ENCODE measurements at regions not wholly inside any gene's neighbourhood (a gene's known extent, or its start where the extent isn't known, plus 50 kb on each side); places are given as distances from the start of the nearest gene placed in this dataset.
"Not testable (repeated sequence)": the region's sequence is repeated elsewhere in the genome, so short reads cannot be mapped to it uniquely, and the experiment has no call there.

DNA sequence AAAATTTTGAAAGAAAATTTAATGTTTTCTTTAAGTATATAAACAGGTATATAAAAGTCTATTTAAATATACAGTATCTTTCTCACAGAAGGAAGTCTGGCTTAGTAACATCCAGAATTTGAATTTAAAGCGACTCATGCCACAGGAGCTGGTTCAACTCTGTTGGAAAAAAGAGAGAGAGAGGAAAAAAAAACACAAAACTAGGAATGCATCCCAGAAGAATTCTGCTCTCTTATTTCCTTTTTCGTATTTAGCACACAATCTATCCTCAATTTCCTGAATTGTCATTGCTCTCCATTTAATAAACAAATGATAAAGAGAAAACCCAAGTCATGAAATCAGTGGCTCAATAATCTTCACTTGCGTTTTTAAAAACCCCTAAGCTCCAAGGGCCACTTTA is 107.5 kb upstream of the SCAF8 start:
- no peak for DNase-seq (ENCODE audit: low read depth in 4 of 4, low spot score in 3 of 4)

GRCh38 chr6:154629127-154629526 is 104.1 kb upstream of the SCAF8 start:
- DNase-seq (ENCODE audit: low read depth in 4 of 4, low spot score in 3 of 4), result no peak

GRCh38 chr6:154632119-154632518 is 101.1 kb upstream of the SCAF8 start:
- no peak for DNase-seq (ENCODE audit: low read depth in 4 of 4, low spot score in 3 of 4)

DNA sequence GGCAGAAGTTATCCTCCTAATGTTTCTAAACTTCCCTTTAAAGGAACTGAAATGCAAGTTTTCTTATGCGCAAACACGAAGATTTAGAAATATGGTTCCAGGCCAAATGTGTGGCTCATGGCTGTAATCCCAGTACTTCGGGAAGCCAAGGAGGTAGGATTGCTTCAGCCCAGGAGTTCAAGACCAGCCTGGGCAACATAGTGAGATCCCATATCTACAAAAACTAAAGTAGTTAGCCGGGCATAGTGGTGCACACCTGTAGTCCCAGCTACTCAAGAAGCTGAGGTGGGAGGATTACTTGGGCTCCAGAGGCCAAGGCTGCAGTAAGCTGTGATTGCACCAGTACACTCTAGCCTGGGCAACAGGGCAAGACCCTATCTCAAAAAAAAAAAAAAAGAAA is 95.8 kb upstream of the SCAF8 start:
- no peak for DNase-seq (ENCODE audit: low read depth in 4 of 4, low spot score in 3 of 4)

- no peak for DNase-seq (ENCODE audit: low read depth in 4 of 4, low spot score in 3 of 4)
These were observed 94.8 kb upstream of the SCAF8 start for GRCh38 chr6:154638369-154638768.

- DNase-seq (ENCODE audit: low read depth in 4 of 4, low spot score in 3 of 4), result not testable (repeated sequence)
These were observed 94.0 kb upstream of the SCAF8 start for GRCh38 chr6:154639196-154639595.

- no peak for DNase-seq (ENCODE audit: low read depth in 4 of 4, low spot score in 3 of 4)
These were observed 84.9 kb upstream of the SCAF8 start for GRCh38 chr6:154648188-154648887.

DNA sequence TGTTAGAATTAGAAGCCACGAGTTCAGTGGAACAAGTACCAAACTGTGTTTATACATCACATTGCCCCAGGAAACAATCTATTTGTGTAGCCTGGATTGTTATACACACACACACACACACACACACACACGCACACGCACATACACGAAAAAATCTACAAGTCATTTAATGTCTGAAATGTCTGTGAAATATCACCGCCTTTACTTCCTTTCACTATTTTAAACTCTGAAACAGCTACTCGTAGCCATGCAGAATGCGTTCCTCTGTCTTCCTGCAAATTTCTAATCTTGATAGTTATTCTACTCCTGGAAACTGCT is 84.4 kb upstream of the SCAF8 start:
- no peak for DNase-seq (ENCODE audit: low read depth in 4 of 4, low spot score in 3 of 4)

DNA sequence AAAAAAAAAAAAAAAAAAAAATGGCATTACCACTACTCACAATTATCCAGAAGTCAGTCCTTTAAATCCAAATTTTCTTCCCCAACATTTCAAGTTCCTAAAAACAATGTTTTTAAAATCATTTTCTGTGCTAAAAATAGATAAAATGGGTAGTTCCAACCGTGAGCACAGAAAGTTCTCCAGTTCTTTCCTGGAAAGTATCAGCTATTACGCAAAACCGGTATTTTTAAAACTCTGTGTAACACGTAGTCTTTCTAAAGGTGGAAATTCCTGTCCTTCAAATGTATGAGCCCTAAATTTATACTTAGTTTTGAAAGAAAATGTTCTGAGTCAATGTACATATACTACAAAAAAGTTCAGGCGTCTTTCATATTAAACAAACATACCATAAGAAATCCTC is 83.5 kb upstream of the SCAF8 start:
- DNase-seq (ENCODE audit: low read depth in 4 of 4, low spot score in 3 of 4), result no peak

- no peak for DNase-seq (ENCODE audit: low read depth in 4 of 4, low spot score in 3 of 4)
These were observed 82.9 kb upstream of the SCAF8 start for GRCh38 chr6:154650351-154650750.

- DNase-seq (ENCODE audit: low read depth in 4 of 4, low spot score in 3 of 4), result no peak
These were observed 81.6 kb upstream of the SCAF8 start for GRCh38 chr6:154651656-154652055.

GRCh38 chr6:154653385-154653784 is 79.8 kb upstream of the SCAF8 start:
- no peak for DNase-seq (ENCODE audit: low read depth in 4 of 4, low spot score in 3 of 4)

- no peak for DNase-seq (ENCODE audit: low read depth in 4 of 4, low spot score in 3 of 4)
These were observed 79.4 kb upstream of the SCAF8 start for GRCh38 chr6:154653853-154654252.

GRCh38 chr6:154656660-154657059 is 76.6 kb upstream of the SCAF8 start:
- DNase-seq (ENCODE audit: low read depth in 4 of 4, low spot score in 3 of 4), result no peak

DNA sequence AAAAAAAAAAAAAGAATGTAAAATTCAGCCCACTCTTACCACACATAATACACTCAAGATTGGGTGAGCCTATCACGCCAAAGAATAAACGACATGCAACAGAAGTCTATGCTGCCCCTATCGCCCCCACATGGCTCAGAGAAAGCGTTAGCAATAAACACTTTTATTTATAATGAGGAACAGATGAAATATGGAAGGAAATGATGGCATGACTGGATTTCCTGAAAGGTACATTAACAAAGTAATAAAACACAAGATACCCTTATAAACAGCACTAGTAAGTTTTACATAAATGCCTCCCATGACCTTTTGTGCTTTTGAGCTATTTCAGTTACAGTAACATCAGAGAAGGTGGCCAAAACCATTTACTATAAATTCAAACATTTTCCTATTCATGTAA is 71.4 kb upstream of the SCAF8 start:
- DNase-seq (ENCODE audit: low read depth in 4 of 4, low spot score in 3 of 4), result no peak

DNA sequence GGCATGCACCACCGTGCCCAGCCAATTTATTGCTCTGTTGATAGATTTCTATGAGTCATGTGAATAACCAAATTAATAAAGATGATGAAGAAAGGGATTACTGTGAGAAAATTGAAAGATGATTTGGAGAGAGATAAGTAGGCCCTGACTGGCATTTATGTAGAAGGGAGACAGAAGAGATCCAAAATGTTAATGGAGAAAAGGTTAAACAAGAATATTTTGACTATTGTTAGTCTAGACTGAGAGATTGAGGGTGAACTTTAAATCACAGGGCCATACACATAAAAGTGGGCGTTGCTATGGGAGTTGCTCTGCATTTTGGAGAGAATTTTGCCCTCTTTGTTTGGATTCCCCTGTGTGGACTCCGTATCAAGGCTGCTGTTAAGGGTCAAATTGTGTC is 68.9 kb upstream of the SCAF8 start:
- no peak for DNase-seq (ENCODE audit: low read depth in 4 of 4, low spot score in 3 of 4)

DNA sequence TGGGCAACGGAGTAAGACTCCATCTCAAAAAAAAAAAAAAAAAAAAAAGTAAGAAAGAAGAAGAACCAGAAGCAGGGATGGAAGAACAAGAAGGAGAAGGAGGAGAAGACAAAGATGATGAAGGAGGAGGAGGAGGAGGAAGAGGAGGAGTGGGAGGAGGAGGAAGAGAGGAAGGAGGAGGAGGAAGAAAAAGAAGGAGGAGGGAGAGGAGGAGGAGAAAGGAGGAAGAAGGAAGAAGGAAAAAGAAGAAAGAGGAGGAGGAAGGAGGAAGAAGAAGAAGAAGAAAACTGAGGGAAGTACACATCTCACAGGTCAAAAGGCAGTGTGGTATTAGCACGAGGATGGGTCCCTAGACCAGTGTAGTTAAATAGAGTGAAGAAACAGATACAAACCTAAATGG is 65.1 kb upstream of the SCAF8 start:
- DNase-seq (ENCODE audit: low read depth in 4 of 4, low spot score in 3 of 4), result no peak

DNA sequence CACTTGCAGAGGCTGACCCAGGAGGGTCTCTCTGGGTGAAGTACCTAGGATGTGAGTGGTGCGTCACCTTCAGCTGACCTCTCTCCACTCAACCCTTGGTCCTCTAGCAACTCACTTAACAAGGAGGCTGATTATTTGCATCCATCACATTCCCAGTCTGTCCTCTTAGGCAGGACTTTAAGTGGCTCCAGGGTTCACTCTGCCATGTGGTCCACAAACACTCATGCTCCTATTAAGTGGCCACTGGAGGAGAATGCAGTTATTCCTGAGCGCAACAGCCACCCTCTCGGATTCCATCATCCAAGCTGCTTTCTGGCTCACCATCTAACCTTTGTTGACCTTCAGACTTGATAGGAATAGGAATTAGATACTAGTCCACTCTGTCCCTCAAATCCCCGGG is 61.1 kb upstream of the SCAF8 start:
- DNase-seq (ENCODE audit: low read depth in 4 of 4, low spot score in 3 of 4), result no peak

- DNase-seq (ENCODE audit: low read depth in 4 of 4, low spot score in 3 of 4), result no peak
These were observed 59.3 kb upstream of the SCAF8 start for GRCh38 chr6:154673919-154674318.

- DNase-seq (ENCODE audit: low read depth in 4 of 4, low spot score in 3 of 4), result peak; percentile 89 to 94 (median 92)
These were observed 57.6 kb upstream of the SCAF8 start for GRCh38 chr6:154675602-154676088.

GRCh38 chr6:154682633-154683125 is 50.5 kb upstream of the SCAF8 start:
- DNase-seq (ENCODE audit: low read depth in 4 of 4, low spot score in 3 of 4), result no peak

Data from right renal pelvis (tissue), 4 donors.